K562 (cell line): ENCODE measurements at regions not wholly inside any gene's neighbourhood (a gene's known extent, or its start where the extent isn't known, plus 50 kb on each side); places are given as distances from the start of the nearest gene placed in this dataset.

Experiments
- ELF1 ChIP-seq: fragments of 200-800 bp; sonication (Bioruptor generic); IDR thresholded peaks from 2 replicates; pipeline ENCODE4 v1.6.1; 2016; ENCODE audit warnings: missing genetic modification characterization, missing compliant biosample characterization
- TEAD1 ChIP-seq, 2 experiments: fragments of 450-650 bp in 1 of 2; sonication (generic) in 1 of 2; formaldehyde crosslinking; IDR thresholded peaks; 2 replicates each; pipeline versions ENCODE4 v1.4.0 to v1.8.0; 2020 to 2022; ENCODE audit warnings: mild to moderate bottlenecking in 2 of 2, missing genetic modification reagents in 1 of 2
- TF ChIP-seq, protein P1 (sequence below), 3 experiments: IDR thresholded peaks in 2 of 3; conservative IDR thresholded peaks in 1 of 3; 2 replicates each; pipeline ENCODE4 v1.5.1; 2011 to 2012; ENCODE audit warnings: low read length in 3 of 3, mild to moderate bottlenecking in 3 of 3, control low read depth in 2 of 3, improper control_type of control experiment in 1 of 3, inconsistent platforms in 1 of 3, low read depth in 1 of 3, mixed read lengths in 1 of 3, moderate library complexity in 1 of 3; ENCODE audit not compliant: insufficient read depth in 2 of 3
- TF ChIP-seq, protein P2 (sequence below): sonication (generic); formaldehyde crosslinking; IDR thresholded peaks from 2 replicates; pipeline ENCODE4 v1.5.0; 2020; ENCODE audit warnings: missing genetic modification reagents

DNA sequence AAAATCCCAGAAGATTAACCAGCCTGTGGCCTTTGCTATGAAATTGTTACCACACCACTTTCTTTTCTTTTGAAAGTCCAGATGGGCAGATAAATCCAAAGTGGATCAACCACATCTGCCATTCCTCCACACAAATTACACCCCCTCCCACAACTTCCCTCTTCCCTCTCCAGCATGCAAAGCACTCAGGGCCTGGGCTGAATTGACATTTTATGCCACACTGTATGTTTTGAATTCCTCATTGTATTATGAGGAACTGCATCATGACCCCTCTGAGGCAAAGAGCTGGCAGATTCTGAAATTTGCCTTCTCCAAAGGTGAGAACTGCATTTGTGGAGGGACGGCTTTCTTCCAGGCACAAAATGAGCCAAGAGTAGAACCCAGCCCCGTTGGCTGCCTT, 589.2 kb upstream of the KLF4 start:
- TF ChIP-seq, protein P1, sequence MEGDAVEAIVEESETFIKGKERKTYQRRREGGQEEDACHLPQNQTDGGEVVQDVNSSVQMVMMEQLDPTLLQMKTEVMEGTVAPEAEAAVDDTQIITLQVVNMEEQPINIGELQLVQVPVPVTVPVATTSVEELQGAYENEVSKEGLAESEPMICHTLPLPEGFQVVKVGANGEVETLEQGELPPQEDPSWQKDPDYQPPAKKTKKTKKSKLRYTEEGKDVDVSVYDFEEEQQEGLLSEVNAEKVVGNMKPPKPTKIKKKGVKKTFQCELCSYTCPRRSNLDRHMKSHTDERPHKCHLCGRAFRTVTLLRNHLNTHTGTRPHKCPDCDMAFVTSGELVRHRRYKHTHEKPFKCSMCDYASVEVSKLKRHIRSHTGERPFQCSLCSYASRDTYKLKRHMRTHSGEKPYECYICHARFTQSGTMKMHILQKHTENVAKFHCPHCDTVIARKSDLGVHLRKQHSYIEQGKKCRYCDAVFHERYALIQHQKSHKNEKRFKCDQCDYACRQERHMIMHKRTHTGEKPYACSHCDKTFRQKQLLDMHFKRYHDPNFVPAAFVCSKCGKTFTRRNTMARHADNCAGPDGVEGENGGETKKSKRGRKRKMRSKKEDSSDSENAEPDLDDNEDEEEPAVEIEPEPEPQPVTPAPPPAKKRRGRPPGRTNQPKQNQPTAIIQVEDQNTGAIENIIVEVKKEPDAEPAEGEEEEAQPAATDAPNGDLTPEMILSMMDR (IDR thresholded peaks at IDR 0.05 in 2 of 3, conservative IDR thresholded peaks at IDR 0.05 in 1 of 3; ENCODE audit: insufficient read depth in 2 of 3, low read depth in 1 of 3, low read length in 3 of 3), result no peak
- TF ChIP-seq, protein P2, sequence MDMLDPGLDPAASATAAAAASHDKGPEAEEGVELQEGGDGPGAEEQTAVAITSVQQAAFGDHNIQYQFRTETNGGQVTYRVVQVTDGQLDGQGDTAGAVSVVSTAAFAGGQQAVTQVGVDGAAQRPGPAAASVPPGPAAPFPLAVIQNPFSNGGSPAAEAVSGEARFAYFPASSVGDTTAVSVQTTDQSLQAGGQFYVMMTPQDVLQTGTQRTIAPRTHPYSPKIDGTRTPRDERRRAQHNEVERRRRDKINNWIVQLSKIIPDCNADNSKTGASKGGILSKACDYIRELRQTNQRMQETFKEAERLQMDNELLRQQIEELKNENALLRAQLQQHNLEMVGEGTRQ (CRISPR knock-in tag), result no peak
- TF ChIP-seq TEAD1 (CRISPR knock-in tag; IDR thresholded peaks at IDR 0.05) (no peak), ELF1 (tag) (no peak)
